GM20431 (cell line): ENCODE measurements at regions not wholly inside any gene's neighbourhood (a gene's known extent, or its start where the extent isn't known, plus 50 kb on each side); places are given as distances from the start of the nearest gene placed in this dataset.
"Not testable (repeated sequence)": the region's sequence is repeated elsewhere in the genome, so short reads cannot be mapped to it uniquely, and the experiment has no call there.

Experiments
- in situ Hi-C: fragments of 300-500 bp; cut with MseI, MboI; formaldehyde crosslinking; loops from one replicate; pipeline ENCODE4 v1.15.0; 2020; ENCODE audit warnings: low sequenced_read_pairs; ENCODE audit not compliant: unreplicated experiment

- in situ Hi-C loops = no loop called here
These were observed 280.8 kb downstream of the ETV1 start for GRCh38 chr7:13708670-13709069.

GRCh38 chr7:13713092-13713491, 276.4 kb downstream of the ETV1 start:
- in situ Hi-C loops = no loop called here

- in situ Hi-C loops = no loop called here
These were observed 273.9 kb downstream of the ETV1 start for GRCh38 chr7:13715534-13715933.

GRCh38 chr7:13717031-13717430, 272.4 kb downstream of the ETV1 start:
- in situ Hi-C loops = no loop called here

GRCh38 chr7:13724191-13724976, 265.1 kb downstream of the ETV1 start:
- in situ Hi-C loops = no loop called here

GRCh38 chr7:13724977-13725566, 264.4 kb downstream of the ETV1 start:
- in situ Hi-C loops = no loop called here

GRCh38 chr7:13725591-13725990, 263.9 kb downstream of the ETV1 start:
- in situ Hi-C loops = no loop called here

GRCh38 chr7:13727279-13727678, 262.2 kb downstream of the ETV1 start:
- in situ Hi-C loops = no loop called here

- in situ Hi-C loops = no loop called here
These were observed 261.7 kb downstream of the ETV1 start for GRCh38 chr7:13727751-13728150.

- in situ Hi-C loops = not testable (repeated sequence)
These were observed 261.0 kb downstream of the ETV1 start for GRCh38 chr7:13728430-13728829.

GRCh38 chr7:13731643-13732042, 257.8 kb downstream of the ETV1 start:
- in situ Hi-C loops = no loop called here

- in situ Hi-C loops = no loop called here
These were observed 251.9 kb downstream of the ETV1 start for GRCh38 chr7:13737563-13737962.

- in situ Hi-C loops = no loop called here
These were observed 247.3 kb downstream of the ETV1 start for GRCh38 chr7:13742126-13742525.

GRCh38 chr7:13742811-13743210, 246.7 kb downstream of the ETV1 start:
- in situ Hi-C loops = no loop called here

GRCh38 chr7:13743226-13743625, 246.2 kb downstream of the ETV1 start:
- in situ Hi-C loops = no loop called here

- in situ Hi-C loops = no loop called here
These were observed 243.9 kb downstream of the ETV1 start for GRCh38 chr7:13745530-13745929.

- in situ Hi-C loops = no loop called here
These were observed 240.5 kb downstream of the ETV1 start for GRCh38 chr7:13748998-13749397.

- in situ Hi-C loops = no loop called here
These were observed 239.8 kb downstream of the ETV1 start for GRCh38 chr7:13749636-13750035.

GRCh38 chr7:13751766-13752165, 237.7 kb downstream of the ETV1 start:
- in situ Hi-C loops = no loop called here

- in situ Hi-C loops = no loop called here
These were observed 231.6 kb downstream of the ETV1 start for GRCh38 chr7:13757841-13758240.

- in situ Hi-C loops = not testable (repeated sequence)
These were observed 223.6 kb downstream of the ETV1 start for GRCh38 chr7:13765853-13766252.

- in situ Hi-C loops = no loop called here
These were observed 219.2 kb downstream of the ETV1 start for GRCh38 chr7:13770305-13770704.
